ENCODE measurements at regions not wholly inside any gene's neighbourhood (a gene's known extent, or its start where the extent isn't known, plus 50 kb on each side); places are given as distances from the start of the nearest gene placed in this dataset.

GRCh38 chr19:27890206-27890605, 1322.7 kb downstream of the UQCRFS1 start:
- CTCF ChIA-PET: no interaction called here
- no peak for TF ChIP-seq CTCF (IDR thresholded peaks at IDR 0.05; ENCODE audit: unreplicated experiment)
- no peaks in the 10 kb centered on the region for H3K36me3 Mint-ChIP-seq (ENCODE audit: insufficient read depth, unreplicated experiment)
- intact Hi-C loops (cut with micrococcal nuclease; ENCODE audit: unreplicated experiment): no loop called here
- H3K27ac Mint-ChIP-seq (ENCODE audit: unreplicated experiment): no peak overlapping the region
- H3K4me3 Mint-ChIP-seq (ENCODE audit: low read depth, unreplicated experiment): no peak overlapping the region
- peaks cover 6% of the 10 kb centered on the region for H3K9me3 Mint-ChIP-seq (ENCODE audit: low read depth, unreplicated experiment)
- no TSS peak for BruUV-seq (replicated peaks)
- H3K4me1 Mint-ChIP-seq (ENCODE audit: low read depth, unreplicated experiment): no peaks in the 10 kb centered on the region
- H3K27me3 Mint-ChIP-seq (ENCODE audit: unreplicated experiment): no peaks in the 10 kb centered on the region
- no peak for DNase-seq

- BruUV-seq (replicated peaks): no TSS peak
- TF ChIP-seq CTCF (IDR thresholded peaks at IDR 0.05; ENCODE audit: unreplicated experiment): no peak
- intact Hi-C loops (cut with micrococcal nuclease; ENCODE audit: unreplicated experiment): no loop called here
- CTCF ChIA-PET: no interaction called here
- no peak overlapping the region for H3K4me3 Mint-ChIP-seq (ENCODE audit: low read depth, unreplicated experiment)
- no peaks in the 10 kb centered on the region for H3K4me1 Mint-ChIP-seq (ENCODE audit: low read depth, unreplicated experiment)
- peaks cover 3% of the 10 kb centered on the region for H3K9me3 Mint-ChIP-seq (ENCODE audit: low read depth, unreplicated experiment)
- H3K36me3 Mint-ChIP-seq (ENCODE audit: insufficient read depth, unreplicated experiment): no peaks in the 10 kb centered on the region
- no peak for DNase-seq
- H3K27me3 Mint-ChIP-seq (ENCODE audit: unreplicated experiment): no peaks in the 10 kb centered on the region
- H3K27ac Mint-ChIP-seq (ENCODE audit: unreplicated experiment): no peak overlapping the region
Observed at GRCh38 chr19:27889156-27889555, 1323.8 kb downstream of the UQCRFS1 start.

GRCh38 chr19:27887946-27888345, 1325.0 kb downstream of the UQCRFS1 start:
- CTCF ChIA-PET: no interaction called here
- no peak overlapping the region for H3K27ac Mint-ChIP-seq (ENCODE audit: unreplicated experiment)
- no peaks in the 10 kb centered on the region for H3K27me3 Mint-ChIP-seq (ENCODE audit: unreplicated experiment)
- no peaks in the 10 kb centered on the region for H3K4me1 Mint-ChIP-seq (ENCODE audit: low read depth, unreplicated experiment)
- no TSS peak for BruUV-seq (replicated peaks)
- no peak for TF ChIP-seq CTCF (IDR thresholded peaks at IDR 0.05; ENCODE audit: unreplicated experiment)
- DNase-seq: no peak
- H3K9me3 Mint-ChIP-seq (ENCODE audit: low read depth, unreplicated experiment): no peaks in the 10 kb centered on the region
- H3K36me3 Mint-ChIP-seq (ENCODE audit: insufficient read depth, unreplicated experiment): no peaks in the 10 kb centered on the region
- intact Hi-C loops (cut with micrococcal nuclease; ENCODE audit: unreplicated experiment): no loop called here
- H3K4me3 Mint-ChIP-seq (ENCODE audit: low read depth, unreplicated experiment): no peak overlapping the region

DNA sequence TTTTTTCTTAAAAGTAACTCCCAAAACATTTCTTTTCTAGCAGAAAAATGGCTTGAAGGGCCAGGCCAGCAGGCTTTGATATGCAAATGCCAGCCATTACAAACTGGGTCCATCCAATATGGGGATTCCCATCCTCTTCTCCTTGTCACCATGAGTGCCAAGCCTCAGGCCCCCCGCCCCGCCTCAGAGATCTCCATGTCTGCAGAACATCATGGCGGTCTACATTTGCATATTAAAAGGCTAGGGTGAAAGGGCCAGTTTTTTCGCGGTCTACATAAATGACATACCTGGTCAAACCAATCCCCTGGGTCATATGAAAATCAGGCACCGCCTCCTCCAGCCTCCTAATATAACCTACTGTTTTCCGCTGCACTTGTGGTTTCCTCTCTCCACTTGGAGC, 1327.6 kb downstream of the UQCRFS1 start:
- no peaks in the 10 kb centered on the region for H3K27me3 Mint-ChIP-seq (ENCODE audit: unreplicated experiment)
- CTCF ChIA-PET: no interaction called here
- no peaks in the 10 kb centered on the region for H3K4me1 Mint-ChIP-seq (ENCODE audit: low read depth, unreplicated experiment)
- no peaks in the 10 kb centered on the region for H3K36me3 Mint-ChIP-seq (ENCODE audit: insufficient read depth, unreplicated experiment)
- no peak for DNase-seq
- no peak for TF ChIP-seq CTCF (IDR thresholded peaks at IDR 0.05; ENCODE audit: unreplicated experiment)
- no TSS peak for BruUV-seq (replicated peaks)
- intact Hi-C loops (cut with micrococcal nuclease; ENCODE audit: unreplicated experiment): no loop called here
- no peak overlapping the region for H3K27ac Mint-ChIP-seq (ENCODE audit: unreplicated experiment)
- no peaks in the 10 kb centered on the region for H3K9me3 Mint-ChIP-seq (ENCODE audit: low read depth, unreplicated experiment)
- H3K4me3 Mint-ChIP-seq (ENCODE audit: low read depth, unreplicated experiment): no peak overlapping the region

- no peaks in the 10 kb centered on the region for H3K27me3 Mint-ChIP-seq (ENCODE audit: unreplicated experiment)
- no peaks in the 10 kb centered on the region for H3K9me3 Mint-ChIP-seq (ENCODE audit: low read depth, unreplicated experiment)
- DNase-seq: no peak
- H3K36me3 Mint-ChIP-seq (ENCODE audit: insufficient read depth, unreplicated experiment): no peaks in the 10 kb centered on the region
- no TSS peak for BruUV-seq (replicated peaks)
- no peak overlapping the region for H3K27ac Mint-ChIP-seq (ENCODE audit: unreplicated experiment)
- no peak for TF ChIP-seq CTCF (IDR thresholded peaks at IDR 0.05; ENCODE audit: unreplicated experiment)
- no peak overlapping the region for H3K4me3 Mint-ChIP-seq (ENCODE audit: low read depth, unreplicated experiment)
- intact Hi-C loops (cut with micrococcal nuclease; ENCODE audit: unreplicated experiment): no loop called here
- no peaks in the 10 kb centered on the region for H3K4me1 Mint-ChIP-seq (ENCODE audit: low read depth, unreplicated experiment)
- CTCF ChIA-PET: no interaction called here
Observed at GRCh38 chr19:27884376-27884775, 1328.6 kb downstream of the UQCRFS1 start.

Measured in Calu3 (cell line).